HG02642 (cell line): ENCODE measurements at regions not wholly inside any gene's neighbourhood (a gene's known extent, or its start where the extent isn't known, plus 50 kb on each side); places are given as distances from the start of the nearest gene placed in this dataset.

Experiments used
- ATAC-seq: cut with Tn5 transposase; IDR thresholded peaks from one replicate; pipeline ENCODE4 v1.9.1; 2021; ENCODE audit warnings: mild to moderate bottlenecking; ENCODE audit not compliant: unreplicated experiment, poor library complexity

GRCh38 chr2:235139956-235140800, 188.4 kb downstream of the SH3BP4 start:
- ATAC-seq, result no peak

DNA sequence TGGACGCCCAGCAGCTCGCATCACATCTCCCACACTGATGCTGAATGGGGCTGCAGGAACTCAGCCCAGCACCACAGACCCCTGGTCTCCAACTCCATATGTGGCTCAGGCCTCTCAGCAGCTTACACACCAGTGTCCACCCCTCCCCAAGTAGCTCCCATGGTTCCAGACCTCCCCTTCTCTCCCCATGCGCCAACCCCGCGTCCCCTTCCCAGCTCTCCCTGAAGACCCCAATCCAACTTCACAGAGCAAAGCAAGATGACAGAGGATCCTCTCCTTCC, 188.9 kb downstream of the SH3BP4 start:
- no peak for ATAC-seq

DNA sequence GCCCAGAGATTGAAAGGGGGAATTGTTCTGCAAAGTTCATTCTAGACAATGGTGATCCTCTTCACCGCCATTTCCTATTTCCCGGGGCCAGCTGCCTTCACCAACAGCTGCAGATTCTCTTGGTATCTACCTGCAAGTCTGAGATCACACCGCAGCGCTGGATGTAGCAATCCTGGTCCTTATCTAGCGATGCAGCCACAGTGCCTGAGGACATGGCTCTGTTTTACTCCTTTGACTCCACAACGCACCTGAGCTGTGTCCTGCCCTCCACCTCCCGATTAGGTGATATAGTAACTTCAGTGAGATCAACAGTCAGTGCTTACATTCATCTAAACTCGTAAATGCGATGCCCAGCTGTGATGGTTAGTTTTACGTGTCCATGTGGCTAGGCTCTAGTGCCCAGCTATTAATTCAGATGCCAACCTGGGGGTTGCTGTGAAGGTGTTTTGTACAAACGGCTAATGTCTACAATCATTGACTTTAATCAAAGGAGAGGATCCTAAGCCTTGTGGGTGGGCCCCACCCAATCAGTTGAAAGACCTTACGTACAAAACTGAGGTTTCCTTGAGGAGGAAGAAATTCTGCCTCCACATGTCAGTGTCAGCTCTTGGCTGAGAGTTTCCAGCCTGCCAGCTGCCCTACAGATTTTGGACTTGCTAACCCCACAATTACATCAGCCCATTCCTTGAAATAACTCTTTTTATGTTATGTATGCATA, 189.8 kb downstream of the SH3BP4 start:
- no peak for ATAC-seq

DNA sequence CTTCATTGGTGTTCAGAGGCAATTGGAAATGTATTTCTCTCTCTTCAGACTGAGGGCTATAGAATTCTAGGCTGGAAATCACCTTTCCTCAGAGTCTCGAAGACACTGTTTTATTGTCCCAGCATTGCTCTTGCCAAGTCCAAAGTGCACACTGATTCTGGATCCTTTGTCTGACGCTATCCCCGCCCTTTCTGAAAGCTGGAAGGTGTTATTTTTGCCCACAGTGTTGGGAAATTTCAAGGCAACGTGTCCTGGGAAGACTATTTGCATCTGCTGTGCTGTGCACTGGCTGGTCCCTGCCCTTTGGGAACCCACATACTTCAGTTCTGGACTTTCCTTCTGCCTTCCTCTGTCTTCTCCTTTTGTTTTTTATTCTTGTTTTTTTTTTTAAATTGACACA, 190.8 kb downstream of the SH3BP4 start:
- ATAC-seq, result no peak

- no peak for ATAC-seq
These were observed 192.0 kb downstream of the SH3BP4 start for GRCh38 chr2:235143789-235144188.

DNA sequence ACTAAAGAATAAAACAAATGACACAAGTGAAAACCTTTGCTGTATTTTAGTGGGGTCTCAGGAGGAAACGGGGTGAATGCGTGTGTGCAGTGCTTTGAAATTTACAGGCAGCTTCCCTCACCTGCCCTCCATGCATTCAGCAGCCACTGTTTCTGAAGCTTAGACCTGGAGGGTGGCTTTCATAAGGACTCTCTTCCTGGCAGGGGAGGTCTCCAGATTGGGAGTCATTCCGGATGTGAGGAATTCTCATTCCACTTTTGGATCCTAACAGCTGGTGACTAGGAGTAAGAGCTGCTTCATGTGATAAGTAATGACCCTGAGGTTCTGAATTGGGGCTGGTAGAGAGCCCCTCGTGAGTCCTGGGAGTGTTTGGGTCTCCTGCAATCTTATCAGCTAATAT, 192.5 kb downstream of the SH3BP4 start:
- no peak for ATAC-seq

DNA sequence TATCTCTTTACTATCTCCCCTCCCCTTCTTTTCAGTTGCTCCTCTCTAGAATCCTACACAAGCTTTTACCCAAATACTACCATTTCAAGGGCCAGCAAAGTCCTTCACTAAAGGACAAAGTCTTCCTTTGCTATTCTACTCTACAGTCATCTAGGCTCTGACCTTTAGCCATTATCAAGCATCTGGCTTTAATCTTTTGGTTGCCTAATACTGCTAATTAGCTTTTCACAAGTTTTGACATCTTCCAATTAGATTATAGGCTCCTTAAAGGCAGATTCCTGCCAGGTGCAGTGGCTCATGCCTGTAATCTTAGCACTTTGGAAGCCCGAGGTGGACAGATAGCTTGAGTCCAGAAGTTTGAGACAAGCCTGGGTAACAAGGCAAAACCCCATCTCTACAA, 194.4 kb downstream of the SH3BP4 start:
- no peak for ATAC-seq

DNA sequence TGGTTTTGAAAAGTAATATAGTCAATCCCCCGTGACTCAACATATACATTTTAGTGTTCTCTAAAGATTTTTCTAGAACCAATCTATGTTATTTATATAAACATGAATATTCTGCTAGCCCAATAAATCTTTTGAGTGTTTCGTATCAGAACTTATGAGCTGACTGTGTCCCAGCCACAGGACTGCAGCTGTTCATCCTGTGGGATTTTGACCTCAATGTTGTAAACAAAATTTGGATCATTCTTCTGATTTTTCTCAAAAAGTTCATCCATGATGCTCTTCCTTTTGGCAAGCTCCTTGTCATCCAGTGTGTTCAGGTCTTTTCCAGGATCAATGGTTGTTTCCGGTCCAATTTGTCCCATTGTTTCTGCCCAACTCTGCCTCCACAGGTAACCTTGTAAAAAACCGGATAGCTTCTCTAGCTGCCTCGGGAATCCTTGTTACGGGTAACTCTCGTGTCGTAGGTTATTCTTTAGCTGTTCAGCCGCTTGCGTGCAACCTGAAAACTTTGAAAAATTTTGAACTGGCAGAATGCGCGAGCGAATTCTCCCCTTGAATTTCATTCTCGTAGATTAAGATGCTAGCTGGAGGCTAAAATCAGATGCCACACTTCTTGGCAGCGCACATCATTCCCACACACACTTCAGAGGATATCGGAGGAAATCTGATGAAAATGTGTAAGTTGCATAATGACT, 195.2 kb downstream of the SH3BP4 start:
- no peak for ATAC-seq

DNA sequence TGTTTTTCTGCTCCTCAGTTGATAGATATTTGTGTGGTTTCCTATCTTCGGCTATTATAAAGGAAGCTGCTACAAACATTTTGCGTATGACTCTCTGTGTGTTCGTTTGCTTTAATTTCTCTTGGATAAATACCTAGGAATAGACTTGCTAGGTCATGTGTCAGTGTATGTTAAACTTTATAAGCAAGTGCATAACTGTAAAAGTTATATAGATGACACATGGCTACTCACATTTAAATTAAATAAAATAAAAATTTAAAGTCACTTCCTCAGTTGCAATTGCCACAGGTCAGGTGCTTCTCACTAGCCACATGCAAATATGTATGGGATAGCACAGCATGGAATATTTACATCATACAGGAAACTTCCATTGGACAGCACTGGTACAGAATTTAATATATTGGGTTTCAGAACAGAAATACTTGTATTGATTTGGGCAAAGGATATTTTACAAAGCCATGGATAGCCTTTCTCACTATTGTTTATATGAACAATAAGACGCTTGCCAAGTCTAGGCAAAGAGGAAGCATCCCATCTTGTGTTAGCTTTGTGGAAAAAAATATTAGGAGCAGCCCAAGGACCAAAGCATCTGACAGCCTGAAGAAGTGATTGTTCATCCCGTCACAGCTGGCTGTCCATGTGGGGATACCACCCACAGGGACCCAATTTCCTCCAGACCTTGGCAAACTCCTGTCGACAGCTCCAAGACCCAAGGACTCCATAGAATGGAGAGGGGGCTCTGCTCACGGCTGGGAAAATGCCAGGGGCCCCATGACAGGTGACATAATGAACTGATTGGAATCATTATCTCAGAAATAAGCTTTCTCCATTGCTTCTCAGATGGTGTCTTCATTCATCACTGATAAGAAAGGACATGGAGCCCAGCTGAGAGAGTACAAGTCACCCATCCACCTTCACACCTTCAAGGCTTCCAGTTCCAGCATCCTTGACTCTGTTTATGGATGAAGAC, 196.7 kb downstream of the SH3BP4 start:
- ATAC-seq, result no peak

GRCh38 chr2:235149240-235149659, 197.4 kb downstream of the SH3BP4 start:
- ATAC-seq, result no peak

DNA sequence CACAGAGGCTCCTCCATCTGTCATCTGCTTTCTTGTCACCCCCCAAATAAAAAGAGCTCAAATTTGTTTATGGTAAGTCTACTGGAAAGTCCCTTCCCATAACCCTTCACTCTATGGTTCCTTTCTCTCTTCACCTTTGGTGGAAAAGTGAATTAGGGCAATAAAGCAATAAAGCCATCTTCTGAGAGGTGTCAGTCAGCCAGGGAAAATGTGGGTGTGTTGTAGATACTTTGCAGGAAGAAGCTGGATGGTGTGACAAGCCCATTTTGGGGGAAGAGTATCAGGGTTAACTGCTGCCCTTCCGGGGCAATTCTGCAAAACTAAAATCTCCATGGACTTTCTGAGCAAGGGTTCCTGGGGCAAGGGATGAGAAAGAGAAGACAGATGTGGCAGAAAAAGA, 197.9 kb downstream of the SH3BP4 start:
- ATAC-seq, result no peak

- ATAC-seq, result no peak
These were observed 199.3 kb downstream of the SH3BP4 start for GRCh38 chr2:235151152-235151551.

- no peak for ATAC-seq
These were observed 203.3 kb downstream of the SH3BP4 start for GRCh38 chr2:235155163-235155562.

GRCh38 chr2:235156055-235156454, 204.2 kb downstream of the SH3BP4 start:
- no peak for ATAC-seq

DNA sequence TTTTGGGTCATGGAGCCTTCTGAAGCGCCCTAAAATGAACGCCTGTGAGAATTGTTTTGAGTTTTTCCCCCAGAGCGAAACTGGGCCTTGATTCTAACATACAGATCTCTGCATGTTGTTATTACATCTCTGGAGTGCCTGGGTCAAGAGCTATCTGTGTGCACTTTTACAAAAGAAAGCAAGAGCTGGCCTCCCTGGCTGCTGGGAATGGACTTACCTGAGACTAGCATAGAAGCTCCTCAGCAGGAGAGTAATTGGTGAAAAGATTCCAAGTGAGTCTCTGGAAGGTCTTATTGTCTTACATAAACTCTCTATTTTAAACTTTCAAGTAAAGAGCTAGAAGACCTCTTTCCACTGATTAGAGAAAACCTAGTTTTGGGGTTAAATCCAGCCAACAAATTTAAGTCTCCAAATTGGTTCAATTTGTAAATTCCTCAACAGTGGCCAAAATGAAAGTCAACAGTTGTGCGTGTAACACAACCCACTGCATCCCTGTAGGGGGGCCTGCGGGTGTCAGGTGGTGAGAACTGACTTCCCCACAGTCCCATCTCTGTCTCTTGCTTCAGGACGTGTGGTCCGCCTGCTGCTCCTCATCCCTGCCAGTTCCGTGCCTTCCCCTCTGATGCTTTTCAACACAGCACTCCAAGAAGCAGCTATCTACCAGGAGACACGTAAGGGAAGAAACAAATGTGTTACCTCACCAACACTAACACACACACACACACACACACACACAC, 206.1 kb downstream of the SH3BP4 start:
- no peak for ATAC-seq

GRCh38 chr2:235160281-235160810, 208.5 kb downstream of the SH3BP4 start:
- no peak for ATAC-seq

GRCh38 chr2:235161565-235161964, 209.7 kb downstream of the SH3BP4 start:
- no peak for ATAC-seq

GRCh38 chr2:235162082-235162836, 210.4 kb downstream of the SH3BP4 start:
- no peak for ATAC-seq

DNA sequence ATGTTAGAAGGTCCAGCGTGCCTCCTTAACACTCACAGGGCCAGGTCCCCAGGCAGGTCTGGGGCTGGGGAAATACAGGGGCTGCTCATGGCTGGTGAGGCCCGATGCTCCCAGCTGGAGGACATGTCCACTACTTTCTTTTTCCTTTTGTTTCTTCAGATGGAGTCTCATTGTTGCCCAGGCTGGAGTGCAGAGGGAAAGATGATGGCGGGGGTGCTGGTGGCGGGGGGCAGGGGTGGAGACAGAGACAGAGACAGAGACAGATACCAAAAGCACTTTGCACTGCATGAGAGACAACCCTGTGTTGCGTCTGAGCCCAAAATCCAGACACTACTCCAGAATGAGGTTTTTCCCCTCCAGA, 211.0 kb downstream of the SH3BP4 start:
- ATAC-seq, result no peak
